Fibroblast of villous mesenchyme (primary cell): ENCODE measurements at regions not wholly inside any gene's neighbourhood (a gene's known extent, or its start where the extent isn't known, plus 50 kb on each side); places are given as distances from the start of the nearest gene placed in this dataset.

Experiments
- DNase-seq: peaks from one replicate; pipeline ENCODE4 v3.0.0-alpha.2; 2010; ENCODE audit warnings: low read depth
- H3K4me3 ChIP-seq: 2 replicates; pipeline ENCODE4 v1.5.1; 2011; ENCODE audit warnings: low read depth, mild to moderate bottlenecking, low read length
- TF ChIP-seq, protein P1 (sequence below): IDR thresholded peaks from 2 replicates; pipeline ENCODE4 v1.5.1; 2012; ENCODE audit warnings: low read depth, mild to moderate bottlenecking, low read length; ENCODE audit not compliant: insufficient read depth

DNA sequence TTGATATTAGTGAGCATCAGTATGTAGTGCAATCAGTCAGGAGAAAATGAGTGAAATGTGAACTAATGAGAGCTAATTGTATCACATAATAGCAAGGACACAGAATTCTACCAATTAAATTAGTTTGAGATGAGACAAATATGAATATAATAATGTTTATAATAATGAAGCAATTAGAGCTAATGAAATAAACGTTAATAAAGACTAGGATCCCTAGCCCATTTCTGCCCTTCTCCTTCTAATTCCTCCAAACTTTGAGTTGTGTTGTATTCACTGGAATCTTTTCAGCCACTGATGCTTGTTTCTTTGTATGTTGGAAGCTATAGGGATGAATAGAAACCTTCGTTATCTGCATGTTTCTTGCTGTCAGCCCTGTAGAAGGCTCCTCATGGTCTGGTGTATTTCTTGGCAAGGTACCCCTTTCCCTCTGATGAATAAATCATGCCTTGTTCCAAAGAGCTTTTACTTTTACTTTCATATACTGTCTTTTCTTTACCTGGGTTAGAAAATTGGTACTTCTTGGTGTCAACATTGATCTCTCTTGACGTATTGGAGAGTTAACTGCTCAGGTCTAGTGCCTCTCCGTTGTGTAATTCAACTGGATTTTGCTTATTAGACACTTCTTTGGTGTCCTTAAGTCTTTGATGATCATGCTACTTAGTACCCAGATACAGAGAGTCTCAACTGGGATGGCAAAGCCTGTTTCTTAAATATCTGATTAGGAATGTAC, 154.8 kb downstream of the PTCSC3 start:
- no peak overlapping the region for H3K4me3 ChIP-seq
- no peak for DNase-seq
- TF ChIP-seq, protein P1, sequence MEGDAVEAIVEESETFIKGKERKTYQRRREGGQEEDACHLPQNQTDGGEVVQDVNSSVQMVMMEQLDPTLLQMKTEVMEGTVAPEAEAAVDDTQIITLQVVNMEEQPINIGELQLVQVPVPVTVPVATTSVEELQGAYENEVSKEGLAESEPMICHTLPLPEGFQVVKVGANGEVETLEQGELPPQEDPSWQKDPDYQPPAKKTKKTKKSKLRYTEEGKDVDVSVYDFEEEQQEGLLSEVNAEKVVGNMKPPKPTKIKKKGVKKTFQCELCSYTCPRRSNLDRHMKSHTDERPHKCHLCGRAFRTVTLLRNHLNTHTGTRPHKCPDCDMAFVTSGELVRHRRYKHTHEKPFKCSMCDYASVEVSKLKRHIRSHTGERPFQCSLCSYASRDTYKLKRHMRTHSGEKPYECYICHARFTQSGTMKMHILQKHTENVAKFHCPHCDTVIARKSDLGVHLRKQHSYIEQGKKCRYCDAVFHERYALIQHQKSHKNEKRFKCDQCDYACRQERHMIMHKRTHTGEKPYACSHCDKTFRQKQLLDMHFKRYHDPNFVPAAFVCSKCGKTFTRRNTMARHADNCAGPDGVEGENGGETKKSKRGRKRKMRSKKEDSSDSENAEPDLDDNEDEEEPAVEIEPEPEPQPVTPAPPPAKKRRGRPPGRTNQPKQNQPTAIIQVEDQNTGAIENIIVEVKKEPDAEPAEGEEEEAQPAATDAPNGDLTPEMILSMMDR, result no peak

DNA sequence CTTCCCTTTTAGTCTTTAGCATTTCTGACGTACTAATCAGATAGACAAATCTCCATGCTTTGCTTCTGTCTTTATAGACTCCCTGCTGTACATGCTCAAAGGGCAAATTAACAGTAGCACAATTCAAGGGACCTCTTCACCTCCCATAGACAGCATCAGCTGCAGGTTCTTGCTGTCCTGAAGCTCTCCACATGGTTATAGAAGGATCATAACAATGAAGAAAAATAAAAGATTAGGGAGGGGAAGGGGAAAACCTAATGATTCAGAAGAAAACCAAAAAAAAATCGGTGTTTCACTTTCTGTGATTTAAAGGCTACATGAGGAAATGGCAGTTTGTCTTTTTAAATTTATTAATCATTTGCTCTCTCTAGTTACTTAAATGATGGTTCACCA, 155.5 kb downstream of the PTCSC3 start:
- H3K4me3 ChIP-seq, result no peak overlapping the region
- TF ChIP-seq, protein P1, result no peak
- no peak for DNase-seq

DNA sequence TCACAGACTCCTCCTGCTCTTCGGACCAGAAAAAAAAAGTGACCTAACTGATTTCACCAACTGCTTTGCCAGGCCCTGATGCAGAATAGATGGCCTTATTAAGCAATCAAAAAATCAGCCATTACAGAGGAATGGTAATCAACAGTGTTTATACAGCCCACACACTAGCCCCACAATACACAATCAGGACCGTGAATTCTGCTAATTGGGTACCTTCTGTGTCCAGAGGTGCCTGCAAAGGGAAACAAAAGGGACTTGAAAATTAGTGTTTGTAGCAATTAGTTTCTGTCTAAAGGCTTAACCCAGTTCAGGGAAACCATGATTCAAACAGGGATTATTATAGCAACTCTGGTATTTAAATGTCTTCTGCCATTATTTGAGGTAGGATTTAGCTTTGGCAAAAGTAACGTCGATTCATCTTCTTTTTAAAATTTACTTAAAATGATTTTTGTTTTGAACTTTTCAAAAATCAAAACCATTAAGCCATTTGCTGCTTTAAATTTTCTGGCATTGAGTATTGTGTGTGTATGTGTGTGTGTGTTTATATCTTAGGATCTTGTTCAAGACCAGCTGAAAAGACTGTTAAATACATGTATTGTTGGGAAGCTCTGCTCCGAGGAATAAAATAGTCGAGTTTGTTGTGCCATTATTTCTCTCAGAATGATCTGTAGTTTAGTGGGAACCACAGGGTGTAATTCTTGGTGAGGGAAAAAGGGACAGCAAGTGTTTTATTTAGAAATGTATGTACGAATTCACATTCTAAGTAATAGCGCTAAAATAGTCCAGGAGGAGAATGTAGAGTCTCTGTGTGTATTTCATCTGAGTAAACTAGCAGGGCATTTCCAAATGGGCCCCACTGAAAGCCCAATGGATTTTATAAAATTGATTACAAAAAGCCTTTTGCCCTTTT, 156.1 kb downstream of the PTCSC3 start:
- H3K4me3 ChIP-seq, result no peak overlapping the region
- DNase-seq, result no peak
- TF ChIP-seq, protein P1, result no peak

DNA sequence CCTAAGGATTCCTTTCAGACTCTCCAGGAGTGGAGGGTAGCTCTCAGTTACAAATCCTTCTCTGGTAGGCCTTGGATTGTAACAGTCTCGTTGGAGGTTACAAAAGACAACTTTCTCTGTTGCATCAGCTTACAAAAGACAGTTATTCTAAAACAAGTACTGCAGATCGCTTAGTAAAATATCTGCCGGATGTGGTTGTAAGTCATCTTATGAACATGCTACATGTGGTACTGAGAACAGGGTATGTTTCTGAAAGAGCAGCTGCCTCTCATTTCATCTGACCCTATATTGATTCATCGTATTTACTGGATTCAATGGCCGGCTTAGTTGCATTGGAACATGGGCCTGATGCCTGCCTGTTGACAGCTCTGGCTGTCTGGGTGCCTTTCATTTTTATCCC, 157.4 kb downstream of the PTCSC3 start:
- TF ChIP-seq, protein P1, result no peak
- no peak overlapping the region for H3K4me3 ChIP-seq
- no peak for DNase-seq

DNA sequence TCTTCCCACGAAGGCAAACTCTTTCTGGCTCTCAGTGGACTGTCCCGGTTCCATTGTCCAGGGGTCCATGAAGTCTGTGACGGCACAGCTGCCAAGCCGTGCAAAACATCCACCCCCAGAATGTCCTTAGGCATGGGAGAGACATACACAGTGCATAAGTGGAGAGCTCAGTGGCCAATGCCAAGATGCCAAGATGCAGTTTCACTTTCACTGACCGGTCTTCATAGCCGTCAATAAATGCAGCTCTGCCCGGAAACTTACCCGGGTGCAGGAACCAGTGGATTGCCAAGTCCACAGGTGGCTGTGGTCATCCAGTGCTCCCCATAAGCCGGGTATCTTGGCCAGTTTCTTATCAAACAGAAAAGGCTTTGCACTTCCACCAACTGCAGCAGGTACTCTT, 162.3 kb downstream of the PTCSC3 start:
- no peak for DNase-seq
- no peak overlapping the region for H3K4me3 ChIP-seq
- TF ChIP-seq, protein P1, result no peak

DNA sequence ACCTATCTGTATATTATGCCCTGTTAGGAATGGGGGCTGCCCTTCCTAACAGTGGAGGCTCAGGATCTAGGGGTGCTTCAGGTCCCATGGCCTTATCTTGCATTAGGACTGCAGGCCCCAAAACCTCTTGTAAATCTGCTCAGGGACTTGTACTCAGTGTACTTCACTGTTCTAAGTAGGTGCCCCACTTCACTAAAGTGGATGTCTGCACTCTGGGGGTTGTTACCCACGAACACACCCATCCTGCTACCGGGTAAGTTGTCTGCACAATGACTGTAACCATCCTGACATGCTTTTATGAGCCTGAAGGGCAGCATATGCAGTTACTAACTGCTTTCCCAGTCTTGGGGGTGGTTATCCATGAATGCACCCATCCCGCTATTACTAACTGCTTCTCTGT, 163.0 kb downstream of the PTCSC3 start:
- DNase-seq, result no peak
- H3K4me3 ChIP-seq, result no peak overlapping the region
- TF ChIP-seq, protein P1, result no peak
